ENCODE measurements at regions not wholly inside any gene's neighbourhood (a gene's known extent, or its start where the extent isn't known, plus 50 kb on each side); places are given as distances from the start of the nearest gene placed in this dataset.

GRCh38 chr16:47877166-47877565 is 278.6 kb downstream of the ABCC12 start:
- H3F3A ChIP-seq (ENCODE audit: insufficient read depth) = no peaks in the 10 kb centered on the region
- H3K79me2 ChIP-seq (ENCODE audit: insufficient read depth) = no peaks in the 10 kb centered on the region
- H3K4me3 ChIP-seq = no peak overlapping the region
- H3K4me1 ChIP-seq (ENCODE audit: insufficient read depth) = no peaks in the 10 kb centered on the region
- H3K9me2 ChIP-seq (ENCODE audit: insufficient read depth) = no peaks in the 10 kb centered on the region
- H3K27me3 ChIP-seq (replicated peaks; ENCODE audit: insufficient read depth) = no peaks in the 10 kb centered on the region
- H3K9ac ChIP-seq = no peak overlapping the region
- H3K4me2 ChIP-seq (ENCODE audit: unreplicated experiment) = no peak overlapping the region
- H3K27ac ChIP-seq = no peak overlapping the region
- TF ChIP-seq EZH2 (IDR thresholded peaks at IDR 0.05; ENCODE audit: insufficient read depth, poor library complexity, severe bottlenecking) = no peak
- TF ChIP-seq EZH2phosphoT487 (IDR thresholded peaks at IDR 0.05; ENCODE audit: insufficient read depth, low read depth) = no peak
- in situ Hi-C loops (cut with MboI) = no loop called here
- DNase-seq = no peak
- 33 to 48% methylated on average over 3 of the region's 3 CpGs for WGBS, 2 experiments (ENCODE audit: low coverage in 1 of 2, low lambda C conversion rate in 2 of 2, missing lambda C conversion rate in 2 of 2)
- H2AFZ ChIP-seq = no peak overlapping the region
- no peaks in the 10 kb centered on the region for H4K20me1 ChIP-seq (ENCODE audit: insufficient read depth)
- H3K9me3 ChIP-seq (ENCODE audit: low read depth) = no peaks in the 10 kb centered on the region
- no peaks in the 10 kb centered on the region for H3K36me3 ChIP-seq (ENCODE audit: low read depth)

GRCh38 chr16:47876511-47876910 is 279.3 kb downstream of the ABCC12 start:
- H3K36me3 ChIP-seq (ENCODE audit: low read depth) = no peaks in the 10 kb centered on the region
- no peaks in the 10 kb centered on the region for H3K4me1 ChIP-seq (ENCODE audit: insufficient read depth)
- no peaks in the 10 kb centered on the region for H3K9me2 ChIP-seq (ENCODE audit: insufficient read depth)
- H4K20me1 ChIP-seq (ENCODE audit: insufficient read depth) = no peaks in the 10 kb centered on the region
- no peaks in the 10 kb centered on the region for H3K27me3 ChIP-seq (replicated peaks; ENCODE audit: insufficient read depth)
- H3K4me2 ChIP-seq (ENCODE audit: unreplicated experiment) = no peak overlapping the region
- H3K9me3 ChIP-seq (ENCODE audit: low read depth) = no peaks in the 10 kb centered on the region
- in situ Hi-C loops (cut with MboI) = no loop called here
- H3K27ac ChIP-seq = no peak overlapping the region
- no peak for DNase-seq
- H3K9ac ChIP-seq = no peak overlapping the region
- no peaks in the 10 kb centered on the region for H3F3A ChIP-seq (ENCODE audit: insufficient read depth)
- H2AFZ ChIP-seq = no peak overlapping the region
- TF ChIP-seq EZH2 (IDR thresholded peaks at IDR 0.05; ENCODE audit: insufficient read depth, poor library complexity, severe bottlenecking) = no peak
- TF ChIP-seq EZH2phosphoT487 (IDR thresholded peaks at IDR 0.05; ENCODE audit: insufficient read depth, low read depth) = no peak
- WGBS, 2 experiments (ENCODE audit: low coverage in 1 of 2, low lambda C conversion rate in 2 of 2, missing lambda C conversion rate in 2 of 2) = 41 to 43% methylated on average over 7 of the region's 7 CpGs
- H3K4me3 ChIP-seq = no peak overlapping the region
- no peaks in the 10 kb centered on the region for H3K79me2 ChIP-seq (ENCODE audit: insufficient read depth)

GRCh38 chr16:47873434-47873833 is 282.4 kb downstream of the ABCC12 start:
- no peaks in the 10 kb centered on the region for H3K4me1 ChIP-seq (ENCODE audit: insufficient read depth)
- no peaks in the 10 kb centered on the region for H3K9me2 ChIP-seq (ENCODE audit: insufficient read depth)
- no peak overlapping the region for H3K4me2 ChIP-seq (ENCODE audit: unreplicated experiment)
- no peaks in the 10 kb centered on the region for H3K36me3 ChIP-seq (ENCODE audit: low read depth)
- no peak for DNase-seq
- 33 to 37% methylated on average over 5 of the region's 5 CpGs for WGBS, 2 experiments (ENCODE audit: low coverage in 1 of 2, low lambda C conversion rate in 2 of 2, missing lambda C conversion rate in 2 of 2)
- in situ Hi-C loops (cut with MboI) = no loop called here
- no peak overlapping the region for H3K27ac ChIP-seq
- no peak overlapping the region for H3K9ac ChIP-seq
- TF ChIP-seq EZH2phosphoT487 (IDR thresholded peaks at IDR 0.05; ENCODE audit: insufficient read depth, low read depth) = no peak
- H3K4me3 ChIP-seq = no peak overlapping the region
- no peaks in the 10 kb centered on the region for H3K27me3 ChIP-seq (replicated peaks; ENCODE audit: insufficient read depth)
- no peaks in the 10 kb centered on the region for H3F3A ChIP-seq (ENCODE audit: insufficient read depth)
- no peak overlapping the region for H2AFZ ChIP-seq
- no peaks in the 10 kb centered on the region for H3K79me2 ChIP-seq (ENCODE audit: insufficient read depth)
- no peaks in the 10 kb centered on the region for H4K20me1 ChIP-seq (ENCODE audit: insufficient read depth)
- H3K9me3 ChIP-seq (ENCODE audit: low read depth) = no peaks in the 10 kb centered on the region

GRCh38 chr16:47872225-47872624 is 283.6 kb downstream of the ABCC12 start:
- no peaks in the 10 kb centered on the region for H3K27me3 ChIP-seq (replicated peaks; ENCODE audit: insufficient read depth)
- TF ChIP-seq EZH2 (IDR thresholded peaks at IDR 0.05; ENCODE audit: insufficient read depth, poor library complexity, severe bottlenecking) = no peak
- no peak for TF ChIP-seq EZH2phosphoT487 (IDR thresholded peaks at IDR 0.05; ENCODE audit: insufficient read depth, low read depth)
- in situ Hi-C loops (cut with MboI) = no loop called here
- H3K79me2 ChIP-seq (ENCODE audit: insufficient read depth) = no peaks in the 10 kb centered on the region
- no peaks in the 10 kb centered on the region for H3K9me3 ChIP-seq (ENCODE audit: low read depth)
- no peak overlapping the region for H3K27ac ChIP-seq
- H3K4me3 ChIP-seq = no peak overlapping the region
- H3K4me2 ChIP-seq (ENCODE audit: unreplicated experiment) = no peak overlapping the region
- no peaks in the 10 kb centered on the region for H3K9me2 ChIP-seq (ENCODE audit: insufficient read depth)
- DNase-seq = no peak
- no peak overlapping the region for H2AFZ ChIP-seq
- WGBS, 2 experiments (ENCODE audit: low coverage in 1 of 2, low lambda C conversion rate in 2 of 2, missing lambda C conversion rate in 2 of 2) = 34 to 36% methylated on average over 3 of the region's 3 CpGs
- H3K9ac ChIP-seq = no peak overlapping the region
- H3K36me3 ChIP-seq (ENCODE audit: low read depth) = no peaks in the 10 kb centered on the region
- no peaks in the 10 kb centered on the region for H4K20me1 ChIP-seq (ENCODE audit: insufficient read depth)
- H3K4me1 ChIP-seq (ENCODE audit: insufficient read depth) = no peaks in the 10 kb centered on the region
- no peaks in the 10 kb centered on the region for H3F3A ChIP-seq (ENCODE audit: insufficient read depth)

- Histone ChIP-seq H3K4me2 (ENCODE audit: unreplicated experiment) (no peak overlapping the region), H3K9me3 (ENCODE audit: low read depth) (no peaks in the 10 kb centered on the region), H3K27me3 (replicated peaks; ENCODE audit: insufficient read depth) (no peaks in the 10 kb centered on the region), H4K20me1 (ENCODE audit: insufficient read depth) (no peaks in the 10 kb centered on the region), H3F3A (ENCODE audit: insufficient read depth) (no peaks in the 10 kb centered on the region), H3K79me2 (ENCODE audit: insufficient read depth) (no peaks in the 10 kb centered on the region), H3K4me1 (ENCODE audit: insufficient read depth) (no peaks in the 10 kb centered on the region), H2AFZ (no peak overlapping the region), H3K27ac (no peak overlapping the region), H3K9me2 (ENCODE audit: insufficient read depth) (no peaks in the 10 kb centered on the region), H3K9ac (no peak overlapping the region), H3K36me3 (ENCODE audit: low read depth) (no peaks in the 10 kb centered on the region), H3K4me3 (no peak overlapping the region)
- no peak for DNase-seq
- no peak for TF ChIP-seq EZH2 (IDR thresholded peaks at IDR 0.05; ENCODE audit: insufficient read depth, poor library complexity, severe bottlenecking)
- no peak for TF ChIP-seq EZH2phosphoT487 (IDR thresholded peaks at IDR 0.05; ENCODE audit: insufficient read depth, low read depth)
- WGBS, 2 experiments (ENCODE audit: low coverage in 1 of 2, low lambda C conversion rate in 2 of 2, missing lambda C conversion rate in 2 of 2) = 24 to 29% methylated on average over 4 of the region's 4 CpGs
- in situ Hi-C loops (cut with MboI) = no loop called here
Observed at GRCh38 chr16:47866423-47866822, 289.4 kb downstream of the ABCC12 start.
